OCI-LY1 (cell line): ENCODE measurements at regions not wholly inside any gene's neighbourhood (a gene's known extent, or its start where the extent isn't known, plus 50 kb on each side); places are given as distances from the start of the nearest gene placed in this dataset.

Experiments
- EZH2 ChIP-seq: fragments of 200-600 bp; sonication (generic), shearing (Covaris generic); IDR thresholded peaks from 2 replicates; pipeline ENCODE4 v1.8.0; 2017; ENCODE audit warnings: borderline replicate concordance, mixed run types, mild to moderate bottlenecking, antibody characterized with exemption, low read length, moderate library complexity, mixed read lengths
- TF ChIP-seq, protein P1 (sequence below): fragments of 200-600 bp; sonication (generic), shearing (Covaris generic); IDR thresholded peaks from 2 replicates; pipeline ENCODE4 v1.5.1; 2017; ENCODE audit warnings: mild to moderate bottlenecking, antibody characterized with exemption, low read length, moderate library complexity, mixed read lengths

DNA sequence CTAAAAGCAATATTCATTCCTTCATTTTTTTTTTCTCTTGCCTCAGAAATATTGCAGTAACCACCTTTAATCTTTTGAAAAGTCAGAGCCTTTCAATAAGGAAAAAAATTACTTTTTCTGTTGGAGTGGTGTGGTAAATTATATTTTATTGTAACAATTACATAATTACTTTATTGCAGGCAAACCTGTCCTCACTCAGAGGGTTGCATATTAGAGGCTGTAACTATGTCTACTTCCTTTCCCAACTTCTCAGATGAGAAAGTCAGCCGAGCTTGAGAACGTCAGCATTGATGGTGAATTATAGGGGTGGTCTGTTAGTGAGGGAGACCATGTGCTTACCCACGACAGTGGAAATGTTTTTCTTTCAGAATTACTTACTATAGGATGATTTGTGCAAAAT lies 611.8 kb downstream of the KIF4B start:
- no peak for TF ChIP-seq EZH2
- TF ChIP-seq, protein P1, sequence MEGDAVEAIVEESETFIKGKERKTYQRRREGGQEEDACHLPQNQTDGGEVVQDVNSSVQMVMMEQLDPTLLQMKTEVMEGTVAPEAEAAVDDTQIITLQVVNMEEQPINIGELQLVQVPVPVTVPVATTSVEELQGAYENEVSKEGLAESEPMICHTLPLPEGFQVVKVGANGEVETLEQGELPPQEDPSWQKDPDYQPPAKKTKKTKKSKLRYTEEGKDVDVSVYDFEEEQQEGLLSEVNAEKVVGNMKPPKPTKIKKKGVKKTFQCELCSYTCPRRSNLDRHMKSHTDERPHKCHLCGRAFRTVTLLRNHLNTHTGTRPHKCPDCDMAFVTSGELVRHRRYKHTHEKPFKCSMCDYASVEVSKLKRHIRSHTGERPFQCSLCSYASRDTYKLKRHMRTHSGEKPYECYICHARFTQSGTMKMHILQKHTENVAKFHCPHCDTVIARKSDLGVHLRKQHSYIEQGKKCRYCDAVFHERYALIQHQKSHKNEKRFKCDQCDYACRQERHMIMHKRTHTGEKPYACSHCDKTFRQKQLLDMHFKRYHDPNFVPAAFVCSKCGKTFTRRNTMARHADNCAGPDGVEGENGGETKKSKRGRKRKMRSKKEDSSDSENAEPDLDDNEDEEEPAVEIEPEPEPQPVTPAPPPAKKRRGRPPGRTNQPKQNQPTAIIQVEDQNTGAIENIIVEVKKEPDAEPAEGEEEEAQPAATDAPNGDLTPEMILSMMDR = no peak
